PC-3 (cell line): ENCODE measurements at regions not wholly inside any gene's neighbourhood (a gene's known extent, or its start where the extent isn't known, plus 50 kb on each side); places are given as distances from the start of the nearest gene placed in this dataset.

Experiments
- CTCF ChIP-seq: fragments of 300-600 bp; sonication (generic); conservative IDR thresholded peaks from 2 replicates; pipeline ENCODE4 v1.5.1; 2017; ENCODE audit warnings: antibody characterized with exemption, low read depth, mild to moderate bottlenecking, low read length
- EZH2 ChIP-seq: fragments of 300-600 bp; sonication (generic); IDR thresholded peaks from one replicate; pipeline ENCODE4 v1.6.1; 2017; ENCODE audit warnings: antibody characterized with exemption, mild to moderate bottlenecking, low read length; ENCODE audit not compliant: unreplicated experiment
- EZH2phosphoT487 ChIP-seq: fragments of 300-600 bp; sonication (generic); IDR thresholded peaks from 2 replicates; pipeline ENCODE4 v1.6.1; 2018; ENCODE audit warnings: mild to moderate bottlenecking, antibody characterized with exemption, low read length, borderline replicate concordance

- TF ChIP-seq EZH2phosphoT487 (no peak), CTCF (no peak), EZH2 (no peak)
Measured at GRCh38 chr14:65928995-65929394, 516.5 kb downstream of the FUT8 start.
